ENCODE measurements at regions not wholly inside any gene's neighbourhood (a gene's known extent, or its start where the extent isn't known, plus 50 kb on each side); places are given as distances from the start of the nearest gene placed in this dataset.

- no peak overlapping the region for H3K4me3 Mint-ChIP-seq (ENCODE audit: unreplicated experiment)
- ChIA-PET POLR2A (no interaction called here), CTCF (no interaction called here)
- no peaks in the 10 kb centered on the region for H3K27me3 ChIP-seq (replicated peaks; ENCODE audit: control insufficient read depth, insufficient read depth, low read length)
- H3K4me3 ChIP-seq (ENCODE audit: low read depth, low read length) = no peak overlapping the region
- TF ChIP-seq, protein P1, sequence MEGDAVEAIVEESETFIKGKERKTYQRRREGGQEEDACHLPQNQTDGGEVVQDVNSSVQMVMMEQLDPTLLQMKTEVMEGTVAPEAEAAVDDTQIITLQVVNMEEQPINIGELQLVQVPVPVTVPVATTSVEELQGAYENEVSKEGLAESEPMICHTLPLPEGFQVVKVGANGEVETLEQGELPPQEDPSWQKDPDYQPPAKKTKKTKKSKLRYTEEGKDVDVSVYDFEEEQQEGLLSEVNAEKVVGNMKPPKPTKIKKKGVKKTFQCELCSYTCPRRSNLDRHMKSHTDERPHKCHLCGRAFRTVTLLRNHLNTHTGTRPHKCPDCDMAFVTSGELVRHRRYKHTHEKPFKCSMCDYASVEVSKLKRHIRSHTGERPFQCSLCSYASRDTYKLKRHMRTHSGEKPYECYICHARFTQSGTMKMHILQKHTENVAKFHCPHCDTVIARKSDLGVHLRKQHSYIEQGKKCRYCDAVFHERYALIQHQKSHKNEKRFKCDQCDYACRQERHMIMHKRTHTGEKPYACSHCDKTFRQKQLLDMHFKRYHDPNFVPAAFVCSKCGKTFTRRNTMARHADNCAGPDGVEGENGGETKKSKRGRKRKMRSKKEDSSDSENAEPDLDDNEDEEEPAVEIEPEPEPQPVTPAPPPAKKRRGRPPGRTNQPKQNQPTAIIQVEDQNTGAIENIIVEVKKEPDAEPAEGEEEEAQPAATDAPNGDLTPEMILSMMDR (IDR thresholded peaks at IDR 0.05; ENCODE audit: insufficient read depth in 1 of 2, low read depth in 1 of 2, low read length in 1 of 2, severe bottlenecking in 1 of 2, unreplicated experiment in 1 of 2) = no peak
- no peaks in the 10 kb centered on the region for H3K9me3 Mint-ChIP-seq (ENCODE audit: unreplicated experiment)
- H3K4me1 ChIP-seq = no peaks in the 10 kb centered on the region
- DNase-seq = no peak
- H3K36me3 ChIP-seq (ENCODE audit: control insufficient read depth, insufficient read depth, low read length) = no peaks in the 10 kb centered on the region
- no peak overlapping the region for H3K27ac Mint-ChIP-seq (ENCODE audit: unreplicated experiment)
- BruUV-seq (replicated peaks) = no TSS peak
- no peaks in the 10 kb centered on the region for H3K27me3 Mint-ChIP-seq (ENCODE audit: insufficient read depth, unreplicated experiment)
- intact Hi-C loops (cut with micrococcal nuclease; ENCODE audit: unreplicated experiment) = no loop called here
- no peaks in the 10 kb centered on the region for H3K9me3 ChIP-seq
- no peaks in the 10 kb centered on the region for H3K4me1 Mint-ChIP-seq (ENCODE audit: low read depth, unreplicated experiment)
- no peaks in the 10 kb centered on the region for H3K36me3 Mint-ChIP-seq (ENCODE audit: insufficient read depth, unreplicated experiment)
Observed at GRCh38 chr3:95168526-95168925, 1105.7 kb downstream of the NSUN3 start.

GRCh38 chr3:95172164-95172943 is 1109.5 kb downstream of the NSUN3 start:
- BruUV-seq (replicated peaks) = no TSS peak
- H3K4me1 ChIP-seq = no peaks in the 10 kb centered on the region
- intact Hi-C loops (cut with micrococcal nuclease; ENCODE audit: unreplicated experiment) = no loop called here
- Mint-ChIP-seq H3K4me1 (ENCODE audit: low read depth, unreplicated experiment) (no peaks in the 10 kb centered on the region), H3K27ac (ENCODE audit: unreplicated experiment) (no peak overlapping the region), H3K27me3 (ENCODE audit: insufficient read depth, unreplicated experiment) (peaks cover 2% of the 10 kb centered on the region), H3K9me3 (ENCODE audit: unreplicated experiment) (no peaks in the 10 kb centered on the region), H3K4me3 (ENCODE audit: unreplicated experiment) (no peak overlapping the region), H3K36me3 (ENCODE audit: insufficient read depth, unreplicated experiment) (no peaks in the 10 kb centered on the region)
- no peaks in the 10 kb centered on the region for H3K9me3 ChIP-seq
- no peaks in the 10 kb centered on the region for H3K36me3 ChIP-seq (ENCODE audit: control insufficient read depth, insufficient read depth, low read length)
- POLR2A ChIA-PET = interaction anchor here (0.6 kb wide), 1 partner anchor 40 kb away, joined by 5 read pairs; no protein-coding TSS in a partner anchor
- CTCF ChIA-PET = no interaction called here
- no peak for DNase-seq
- H3K4me3 ChIP-seq (ENCODE audit: low read depth, low read length) = no peak overlapping the region
- TF ChIP-seq, protein P1 (IDR thresholded peaks at IDR 0.05; ENCODE audit: insufficient read depth in 1 of 2, low read depth in 1 of 2, low read length in 1 of 2, severe bottlenecking in 1 of 2, unreplicated experiment in 1 of 2) = no peak
- no peaks in the 10 kb centered on the region for H3K27me3 ChIP-seq (replicated peaks; ENCODE audit: control insufficient read depth, insufficient read depth, low read length)

DNA sequence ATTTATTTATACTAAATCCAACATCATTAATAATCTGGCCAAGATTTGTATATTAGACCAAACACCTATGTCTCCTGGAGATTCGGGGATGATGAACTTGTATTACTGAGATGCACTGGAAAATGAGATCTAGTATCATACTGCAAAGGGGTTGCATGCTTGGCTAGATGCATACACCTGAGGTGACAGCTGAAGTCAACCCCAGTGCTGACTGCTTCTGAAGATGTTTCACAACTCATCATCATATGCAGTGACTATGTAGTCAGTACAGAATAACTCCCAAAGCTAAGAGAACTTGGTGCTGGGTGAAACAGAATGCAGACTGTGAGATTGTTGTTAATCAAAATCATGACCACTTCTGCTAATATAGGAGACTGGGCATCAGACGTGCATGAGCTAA is 1114.2 kb downstream of the NSUN3 start:
- no peak for DNase-seq
- Mint-ChIP-seq H3K27me3 (ENCODE audit: insufficient read depth, unreplicated experiment) (peaks cover 6% of the 10 kb centered on the region), H3K9me3 (ENCODE audit: unreplicated experiment) (no peaks in the 10 kb centered on the region), H3K36me3 (ENCODE audit: insufficient read depth, unreplicated experiment) (no peaks in the 10 kb centered on the region), H3K4me1 (ENCODE audit: low read depth, unreplicated experiment) (no peaks in the 10 kb centered on the region), H3K27ac (ENCODE audit: unreplicated experiment) (no peak overlapping the region), H3K4me3 (ENCODE audit: unreplicated experiment) (no peak overlapping the region)
- Histone ChIP-seq H3K27me3 (replicated peaks; ENCODE audit: control insufficient read depth, insufficient read depth, low read length) (no peaks in the 10 kb centered on the region), H3K4me3 (ENCODE audit: low read depth, low read length) (no peak overlapping the region), H3K36me3 (ENCODE audit: control insufficient read depth, insufficient read depth, low read length) (no peaks in the 10 kb centered on the region), H3K9me3 (no peaks in the 10 kb centered on the region), H3K4me1 (no peaks in the 10 kb centered on the region)
- no TSS peak for BruUV-seq (replicated peaks)
- intact Hi-C loops (cut with micrococcal nuclease; ENCODE audit: unreplicated experiment) = no loop called here
- TF ChIP-seq, protein P1 (IDR thresholded peaks at IDR 0.05; ENCODE audit: insufficient read depth in 1 of 2, low read depth in 1 of 2, low read length in 1 of 2, severe bottlenecking in 1 of 2, unreplicated experiment in 1 of 2) = no peak
- ChIA-PET POLR2A (no interaction called here), CTCF (no interaction called here)

Data from Caco-2 (cell line).